Liver (tissue), 8 donors: ENCODE measurements at regions not wholly inside any gene's neighbourhood (a gene's known extent, or its start where the extent isn't known, plus 50 kb on each side); places are given as distances from the start of the nearest gene placed in this dataset. TPM values are rescaled to one million over a fixed set of nuclear protein-coding genes. Genes with fewer than 3 reads are reported as not detected.
"Not testable (repeated sequence)": the region's sequence is repeated elsewhere in the genome, so short reads cannot be mapped to it uniquely, and the experiment has no call there.

Source experiments
- DNase-seq: peaks from one replicate; pipeline ENCODE4 v3.0.0-alpha.2; 2017; ENCODE audit warnings: low spot score
- H3K27ac ChIP-seq, 2 donors: one replicate each; pipeline ENCODE4 v1.7.0; 2013; ENCODE audit warnings: inconsistent platforms in 2 of 2, low read length in 2 of 2, control low read depth in 1 of 2, low read depth in 1 of 2, mild to moderate bottlenecking in 1 of 2
- H3K27me3 ChIP-seq, 4 donors: one replicate each; pipeline versions ENCODE4 v1.6.1 to v1.7.0; 2013; ENCODE audit warnings: low read length in 3 of 4, inconsistent platforms in 1 of 4, mild to moderate bottlenecking in 1 of 4, moderate library complexity in 1 of 4; ENCODE audit not compliant: control insufficient read depth in 4 of 4, insufficient read depth in 4 of 4
- H3K36me3 ChIP-seq, 4 donors: one replicate each; pipeline versions ENCODE4 v1.6.1 to v1.7.0; 2013; ENCODE audit warnings: low read length in 3 of 4, mild to moderate bottlenecking in 3 of 4, low read depth in 1 of 4, moderate library complexity in 1 of 4; ENCODE audit not compliant: control insufficient read depth in 4 of 4, insufficient read depth in 3 of 4
- H3K4me1 ChIP-seq, 4 donors: one replicate each; pipeline versions ENCODE4 v1.6.1 to v1.7.0; 2013; ENCODE audit warnings: low read length in 3 of 4, mild to moderate bottlenecking in 3 of 4, moderate library complexity in 1 of 4; ENCODE audit not compliant: control insufficient read depth in 4 of 4, insufficient read depth in 4 of 4
- H3K4me3 ChIP-seq, 3 donors: one replicate each; pipeline versions ENCODE4 v1.6.1 to v1.7.0; 2013; ENCODE audit warnings: low read length in 3 of 3, control low read depth in 1 of 3, low read depth in 1 of 3, mild to moderate bottlenecking in 1 of 3
- H3K9ac ChIP-seq, 2 donors: one replicate each; pipeline ENCODE4 v1.7.0; 2013; ENCODE audit warnings: low read length in 2 of 2, mild to moderate bottlenecking in 2 of 2, moderate library complexity in 2 of 2, control low read depth in 1 of 2, low read depth in 1 of 2
- H3K9me3 ChIP-seq, 4 donors: one replicate each; pipeline versions ENCODE4 v1.6.1 to v1.7.0; 2013; ENCODE audit warnings: low read length in 3 of 4; ENCODE audit not compliant: control insufficient read depth in 4 of 4
- RAD21 ChIP-seq, 2 donors: IDR thresholded peaks; 2 replicates each; pipeline ENCODE4 v1.6.1; 2016; ENCODE audit warnings: antibody characterized with exemption in 2 of 2, mild to moderate bottlenecking in 2 of 2
- WGBS: extraction: QIAGEN DNeasy Blood & Tissue Kit; methylation state at CpG from one replicate; pipeline ENCODE4 v1.1.7; 2013; 5-methylcytosine and 5-hydroxymethylcytosine counted together
- small RNA-seq: library from RNA; depleted of rRNA; stranded (forward); fragments of <200 nt; gene quantifications from one replicate; pipeline ENCODE3, GENCODE V24; 2014
- donor health status: healthy.
- donor health status: healthy.
- donor health status: healthy.
- donor health status: healthy.

- H3K9ac ChIP-seq, DNase-seq, H3K4me3 ChIP-seq, H3K9me3 ChIP-seq, H3K27ac ChIP-seq, H3K27me3 ChIP-seq, H3K36me3 ChIP-seq, H3K4me1 ChIP-seq: not testable (repeated sequence)
- 45% methylated on average over 2 of the region's 7 CpGs for WGBS
Measured at GRCh38 chr2:89325894-89326293, 634.4 kb downstream of the RPIA start.

GRCh38 chr2:89326455-89326854 lies 635.0 kb downstream of the RPIA start:
- DNase-seq = not testable (repeated sequence)

GRCh38 chr2:89328790-89329189 lies 637.3 kb downstream of the RPIA start:
- not testable (repeated sequence) for DNase-seq, H3K27me3 ChIP-seq, H3K27ac ChIP-seq, H3K4me3 ChIP-seq, H3K4me1 ChIP-seq, H3K9ac ChIP-seq, H3K36me3 ChIP-seq, H3K9me3 ChIP-seq
- no CpG with 5 or more reads among the region's 1 CpG for WGBS

More at GRCh38 chr2:89326455-89326854, 635.0 kb downstream of the RPIA start:
- H3K4me3 ChIP-seq, H3K36me3 ChIP-seq, H3K9me3 ChIP-seq, H3K4me1 ChIP-seq, H3K27me3 ChIP-seq, H3K9ac ChIP-seq, H3K27ac ChIP-seq: not testable (repeated sequence)
- TF ChIP-seq RAD21 (IDR thresholded peaks at IDR 0.05) = peak in 1 of 2 donors; percentile 45
- no CpG with 5 or more reads among the region's 2 CpGs for WGBS

Small RNA genes lying in the stretch of these regions (small RNA-seq; reads per million reads assigned to genes)
- gene IGKJ1 = not detected
- not detected for gene IGKJ3
- gene IGKJ4 = not detected
- not detected for gene IGKJ5
- gene IGKV1-35 = not detected
- not detected for gene IGKV2-19
- not detected for gene IGKV2-36
- gene IGKV2-38 = not detected
- gene IGKV3-25 = not detected
- gene IGKV7-3 = not detected
- gene MIR4436A = not detected
